ENCODE measurements at regions not wholly inside any gene's neighbourhood (a gene's known extent, or its start where the extent isn't known, plus 50 kb on each side); places are given as distances from the start of the nearest gene placed in this dataset.

- Mint-ChIP-seq H3K27ac (peak overlapping the region; percentile 81), H3K4me3 (no peak overlapping the region), H3K4me1 (ENCODE audit: low read depth) (peaks cover 54% of the 10 kb centered on the region), H3K9me3 (no peaks in the 10 kb centered on the region), H3K27me3 (ENCODE audit: insufficient read depth) (no peaks in the 10 kb centered on the region), H3K36me3 (ENCODE audit: low read depth) (peaks cover 3% of the 10 kb centered on the region; the same call in 1 of the 2 replicates)
- no peak for TF ChIP-seq CTCF (IDR thresholded peaks at IDR 0.05)
- peak; percentile 99 for DNase-seq
Observed at GRCh38 chr6:16929809-16930208, 168.5 kb upstream of the ATXN1 start.

DNA sequence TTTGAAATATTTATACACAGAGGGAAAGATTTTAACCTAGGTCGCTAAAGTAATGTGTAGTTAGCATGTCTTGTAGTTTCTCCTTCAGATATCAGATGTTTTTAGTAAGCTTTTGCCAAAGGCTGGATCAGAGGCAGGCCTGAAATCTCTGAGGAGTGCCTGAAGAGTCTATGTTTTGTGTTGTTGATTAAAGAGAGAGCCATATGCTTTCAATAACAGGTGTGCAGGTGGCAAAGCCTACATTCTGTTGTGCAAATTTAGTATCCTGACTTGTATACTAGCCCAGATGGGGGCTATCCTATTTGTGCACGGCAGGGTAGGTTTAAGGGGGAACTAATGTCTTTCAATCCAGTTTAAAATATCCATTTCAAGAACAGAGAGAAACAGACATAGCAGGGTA, 167.1 kb upstream of the ATXN1 start:
- Mint-ChIP-seq H3K27ac (peak overlapping the region; percentile 81), H3K27me3 (ENCODE audit: insufficient read depth) (no peaks in the 10 kb centered on the region), H3K4me1 (ENCODE audit: low read depth) (peaks cover 52% of the 10 kb centered on the region), H3K9me3 (no peaks in the 10 kb centered on the region), H3K36me3 (ENCODE audit: low read depth) (peaks cover 3% of the 10 kb centered on the region; the same call in 1 of the 2 replicates), H3K4me3 (no peak overlapping the region)
- TF ChIP-seq CTCF (IDR thresholded peaks at IDR 0.05), result no peak
- DNase-seq, result no peak

DNA sequence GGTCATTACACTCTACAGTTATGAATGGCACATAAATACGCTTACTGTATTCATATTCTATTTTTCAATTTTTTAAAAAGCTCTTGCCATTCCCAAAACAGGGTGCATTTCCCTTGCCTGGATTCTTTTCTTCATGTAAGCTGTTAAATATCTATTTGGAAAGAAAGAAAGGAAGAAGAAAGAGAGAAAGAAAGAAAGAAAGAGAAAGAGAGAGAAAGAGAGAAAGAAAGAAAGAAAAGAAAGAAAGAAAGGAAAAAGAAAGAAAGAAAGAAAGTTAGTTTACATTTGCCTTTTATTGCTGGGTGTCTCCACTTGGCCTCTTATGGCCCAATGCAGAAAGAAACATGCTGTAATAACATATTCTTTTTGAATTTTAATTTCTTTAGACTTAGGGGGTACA, 165.9 kb upstream of the ATXN1 start:
- Mint-ChIP-seq H3K9me3 (no peaks in the 10 kb centered on the region), H3K36me3 (ENCODE audit: low read depth) (peaks cover 3% of the 10 kb centered on the region; the same call in 1 of the 2 replicates), H3K4me1 (ENCODE audit: low read depth) (peaks cover 46% of the 10 kb centered on the region), H3K27me3 (ENCODE audit: insufficient read depth) (no peaks in the 10 kb centered on the region), H3K27ac (peak overlapping the region; percentile 42; the same call in 1 of the 2 replicates), H3K4me3 (no peak overlapping the region)
- no peak for DNase-seq
- no peak for TF ChIP-seq CTCF (IDR thresholded peaks at IDR 0.05)

GRCh38 chr6:16925461-16925860, 164.2 kb upstream of the ATXN1 start:
- no peak for DNase-seq

GRCh38 chr6:16922282-16922681, 161.0 kb upstream of the ATXN1 start:
- no peak overlapping the region for H3K27ac Mint-ChIP-seq
- H3K36me3 Mint-ChIP-seq (ENCODE audit: low read depth), result no peaks in the 10 kb centered on the region; the same call in 1 of the 2 replicates
- peaks cover 20% of the 10 kb centered on the region for H3K4me1 Mint-ChIP-seq (ENCODE audit: low read depth)
- TF ChIP-seq CTCF (IDR thresholded peaks at IDR 0.05), result no peak
- no peaks in the 10 kb centered on the region for H3K27me3 Mint-ChIP-seq (ENCODE audit: insufficient read depth)
- no peaks in the 10 kb centered on the region for H3K9me3 Mint-ChIP-seq
- DNase-seq, result no peak
- H3K4me3 Mint-ChIP-seq, result no peak overlapping the region

More at GRCh38 chr6:16925461-16925860, 164.2 kb upstream of the ATXN1 start:
- Mint-ChIP-seq H3K4me1 (ENCODE audit: low read depth) (peaks cover 42% of the 10 kb centered on the region), H3K27ac (peak overlapping the region; percentile 32; the same call in 1 of the 2 replicates), H3K27me3 (ENCODE audit: insufficient read depth) (no peaks in the 10 kb centered on the region), H3K9me3 (no peaks in the 10 kb centered on the region), H3K36me3 (ENCODE audit: low read depth) (no peaks in the 10 kb centered on the region; the same call in 1 of the 2 replicates), H3K4me3 (no peak overlapping the region)
- no peak for TF ChIP-seq CTCF (IDR thresholded peaks at IDR 0.05)
